NCI-H748 treated with DMSO at 0.1 percent for 48 hours (cell line): ENCODE measurements at regions not wholly inside any gene's neighbourhood (a gene's known extent, or its start where the extent isn't known, plus 50 kb on each side); places are given as distances from the start of the nearest gene placed in this dataset.

Experiments
- DNase-seq: peaks from one replicate; lab custom pipeline; 2025; lab: John Stamatoyannopoulos, UW

DNA sequence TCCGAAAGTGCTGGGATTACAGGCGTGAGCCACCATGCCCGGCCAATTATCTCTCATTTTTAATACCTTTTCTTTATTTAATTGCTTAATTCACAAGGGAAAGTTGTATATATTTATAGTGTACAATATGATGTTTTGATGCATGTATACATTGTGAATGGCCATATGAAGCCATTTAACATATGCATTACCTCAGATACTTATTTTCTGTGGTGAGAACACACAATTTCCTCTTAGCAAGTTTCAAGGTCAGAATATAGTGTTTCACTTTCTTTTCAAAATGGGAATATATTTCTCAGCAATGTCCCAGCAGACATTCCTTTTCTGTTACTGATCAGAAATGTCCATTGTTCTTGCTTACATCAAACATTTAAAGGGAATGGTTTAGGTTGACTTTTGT is 1596.3 kb downstream of the MAT2B start:
- no peak for DNase-seq

DNA sequence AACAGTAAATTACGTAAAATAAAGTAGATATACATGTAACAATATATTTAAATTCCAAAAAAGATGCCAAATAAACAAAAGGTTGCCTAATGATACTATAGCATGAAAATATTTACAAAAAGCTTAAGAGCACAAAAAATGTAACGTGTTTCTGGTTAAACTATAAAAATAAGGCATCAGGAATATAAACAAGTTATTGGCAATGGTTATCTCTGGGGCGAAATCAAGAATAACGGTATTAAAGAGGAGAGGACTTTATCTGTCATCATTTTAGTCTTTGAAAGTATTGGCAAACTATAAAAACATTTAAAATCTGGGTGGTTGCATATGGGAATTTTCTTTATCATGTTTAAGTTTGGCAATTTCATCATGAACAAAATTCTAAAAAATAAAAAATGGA is 1599.2 kb downstream of the MAT2B start:
- no peak for DNase-seq

DNA sequence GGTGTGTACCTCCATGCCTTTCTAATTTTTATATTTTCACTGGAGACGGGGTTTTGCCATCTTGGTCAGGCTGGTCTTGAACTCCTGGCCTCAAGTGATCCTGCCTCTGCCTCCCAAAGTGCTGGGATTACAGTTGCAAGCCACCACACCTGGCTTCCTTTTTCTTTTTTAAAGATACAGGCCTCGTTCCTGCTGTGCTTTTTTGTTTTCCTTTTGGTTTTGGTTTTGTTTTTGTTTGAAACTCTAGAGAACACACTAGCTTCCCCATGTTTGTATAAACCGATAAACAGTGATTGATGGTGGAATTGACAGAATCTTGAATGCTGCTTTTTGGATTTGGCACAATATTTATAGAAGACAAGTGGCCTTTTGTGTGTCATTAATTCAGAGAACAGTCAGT is 1603.4 kb downstream of the MAT2B start:
- DNase-seq, result no peak

DNA sequence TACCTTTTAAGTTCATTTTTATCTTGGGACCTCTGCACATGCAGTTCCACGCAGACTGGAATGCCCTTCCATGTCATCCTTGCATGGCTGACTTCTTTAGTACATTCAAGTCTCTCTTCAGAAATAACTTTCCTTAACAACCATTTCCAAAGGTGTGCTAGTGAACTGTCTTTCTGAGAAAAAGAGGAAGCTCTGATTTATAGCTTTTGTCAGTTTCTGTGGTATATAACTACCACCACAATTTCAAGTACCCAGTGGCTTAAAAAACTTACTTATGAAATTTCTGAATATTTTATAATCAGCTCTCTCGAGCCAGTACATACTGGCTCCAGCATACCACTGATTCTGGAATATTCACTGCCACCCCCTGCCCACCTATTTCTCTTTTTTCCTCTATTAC is 1613.8 kb downstream of the MAT2B start:
- no peak for DNase-seq

DNA sequence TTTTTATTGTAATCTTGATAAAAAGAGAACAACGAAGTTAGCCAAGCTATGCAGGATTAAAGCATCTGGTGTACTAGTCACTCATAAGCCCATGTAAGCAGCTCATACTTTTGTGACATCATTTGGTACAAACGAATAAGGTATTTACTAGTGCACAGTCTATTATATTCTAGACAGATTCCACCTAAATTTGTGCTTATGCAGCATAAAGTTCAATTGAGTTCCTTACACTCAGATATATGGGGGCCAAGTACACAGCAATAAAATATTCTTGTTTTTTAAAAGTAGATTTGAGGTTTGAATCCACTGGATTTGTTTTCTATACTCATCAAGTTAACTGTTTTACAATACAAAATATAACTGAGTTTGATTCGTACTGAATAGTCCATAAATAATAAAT is 1621.2 kb downstream of the MAT2B start:
- DNase-seq, result no peak

DNA sequence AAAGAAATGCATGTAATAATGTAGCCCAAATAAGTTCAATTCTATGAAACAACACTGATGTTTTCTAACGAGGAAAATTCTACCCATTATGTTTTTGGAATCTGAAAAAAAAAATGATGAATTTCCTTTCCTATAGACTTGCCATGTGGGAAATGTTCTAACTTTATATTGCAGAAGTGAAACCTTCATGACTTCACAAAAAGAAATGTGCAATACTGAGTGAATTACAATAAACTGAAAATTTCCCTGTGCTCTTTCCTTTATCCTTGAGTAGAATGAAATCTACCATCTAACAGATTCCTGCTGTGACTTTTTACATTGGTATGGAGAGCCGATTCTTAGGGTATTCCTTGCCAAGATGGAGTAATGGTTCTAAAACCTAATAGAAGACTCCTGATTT is 1622.5 kb downstream of the MAT2B start:
- DNase-seq, result no peak

DNA sequence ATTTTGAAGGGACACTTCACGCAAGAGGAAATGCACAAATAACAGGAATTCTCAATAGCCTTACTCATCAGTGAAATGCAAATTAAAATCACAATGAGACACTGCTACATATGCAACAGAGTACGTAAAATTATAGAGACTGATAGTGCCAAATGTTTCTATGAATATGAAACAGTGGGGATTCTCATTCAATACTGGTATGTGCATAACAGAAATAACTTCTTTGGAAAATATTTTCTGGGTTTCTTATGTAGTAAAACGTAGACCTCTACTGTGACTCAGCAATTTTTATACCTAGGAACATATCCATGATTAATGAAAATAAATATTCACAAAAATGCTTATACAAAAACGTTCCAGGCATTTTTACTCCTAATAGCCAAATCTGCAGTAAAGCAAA is 1625.2 kb downstream of the MAT2B start:
- no peak for DNase-seq

DNA sequence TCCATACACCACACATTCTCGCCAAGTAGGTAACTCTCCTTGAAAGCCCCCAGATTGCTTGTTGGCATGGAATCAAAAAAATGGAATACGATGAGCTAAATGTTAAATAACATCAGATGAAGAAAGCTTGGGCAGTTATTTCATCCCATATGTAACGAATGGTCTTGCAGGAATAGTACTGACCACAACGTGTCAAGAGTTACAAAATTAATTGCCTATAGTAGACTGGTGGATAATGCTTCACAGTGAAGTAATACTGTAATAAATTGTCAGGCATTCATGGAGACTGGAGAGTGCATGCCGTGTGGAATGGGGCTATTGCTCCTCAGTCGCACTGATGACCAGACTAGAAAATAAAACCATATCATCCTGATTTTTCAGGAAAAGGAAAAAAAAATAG is 1628.7 kb downstream of the MAT2B start:
- no peak for DNase-seq

DNA sequence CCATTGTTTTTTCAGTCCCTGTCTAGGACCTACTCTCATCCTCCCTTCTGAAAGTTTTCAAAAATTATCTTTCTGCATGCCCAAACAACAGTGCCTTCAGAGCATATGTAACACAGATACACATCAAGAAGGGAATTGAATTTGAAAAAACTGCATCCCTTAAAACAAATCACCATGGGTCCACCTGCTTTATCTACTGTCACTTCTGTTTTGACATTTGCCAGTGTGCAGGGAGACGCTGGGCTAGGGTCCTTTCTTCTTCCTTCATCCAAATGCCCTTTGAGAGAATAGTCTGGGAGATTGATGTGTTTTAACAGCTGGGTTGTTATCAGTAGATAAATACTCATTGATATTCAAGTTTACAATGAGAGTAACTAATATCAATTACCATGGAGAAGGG is 1630.1 kb downstream of the MAT2B start:
- no peak for DNase-seq

DNA sequence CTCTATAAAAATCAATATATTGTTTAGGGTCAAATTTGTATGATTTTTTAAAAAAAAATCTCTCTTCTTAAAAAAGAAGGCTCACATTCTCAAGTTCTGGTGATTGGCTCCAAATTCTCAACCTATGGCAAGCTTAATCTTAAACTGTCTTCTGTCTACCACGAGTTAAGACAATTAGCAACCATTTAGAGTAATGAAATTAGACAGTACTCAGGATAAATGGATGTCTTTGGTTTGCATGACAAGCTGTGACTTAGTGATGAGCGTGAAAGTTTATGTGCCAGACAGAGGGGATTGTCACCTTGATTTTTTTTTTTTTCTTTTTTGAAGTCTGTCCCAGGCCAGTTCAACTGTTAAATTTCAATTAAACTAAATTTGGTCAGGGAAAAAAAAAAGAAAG is 1632.3 kb downstream of the MAT2B start:
- DNase-seq, result no peak

DNA sequence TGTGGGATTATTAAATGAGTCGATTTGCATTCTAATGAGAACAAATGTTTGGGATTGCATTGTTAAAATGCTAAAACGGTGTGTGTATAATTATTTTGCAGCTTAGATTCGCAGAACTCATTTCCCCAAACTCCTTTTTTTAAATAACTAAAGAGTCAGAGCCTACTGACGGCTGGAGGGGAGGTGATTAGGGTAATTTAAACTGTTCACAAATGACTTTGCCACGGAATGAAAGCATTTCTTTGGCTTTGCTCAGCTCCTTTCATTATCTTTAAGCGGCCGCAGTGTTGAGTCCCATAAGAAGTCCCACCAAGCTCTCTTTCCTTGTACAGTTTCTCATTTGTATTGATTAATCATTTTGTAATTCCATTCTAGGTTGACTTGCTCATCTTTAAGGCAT is 1632.8 kb downstream of the MAT2B start:
- DNase-seq, result no peak

DNA sequence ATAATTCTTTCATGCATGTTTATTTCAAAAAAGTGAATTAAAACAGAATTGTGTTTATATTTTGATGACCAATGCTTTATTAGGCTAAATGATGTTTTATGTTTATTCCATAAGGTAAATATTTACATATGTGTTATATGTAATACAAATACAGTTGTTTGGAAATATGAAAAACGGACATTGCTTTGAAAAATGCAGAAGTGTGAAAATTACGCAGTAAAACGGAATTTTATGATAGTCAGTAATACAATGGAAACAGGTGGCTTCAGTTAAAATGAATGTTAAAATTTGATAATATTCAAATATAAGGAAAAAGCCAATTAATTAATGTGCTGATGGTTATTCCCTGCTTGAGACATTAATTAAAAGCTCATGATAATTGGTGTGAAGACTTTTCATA is 1633.8 kb downstream of the MAT2B start:
- no peak for DNase-seq

DNA sequence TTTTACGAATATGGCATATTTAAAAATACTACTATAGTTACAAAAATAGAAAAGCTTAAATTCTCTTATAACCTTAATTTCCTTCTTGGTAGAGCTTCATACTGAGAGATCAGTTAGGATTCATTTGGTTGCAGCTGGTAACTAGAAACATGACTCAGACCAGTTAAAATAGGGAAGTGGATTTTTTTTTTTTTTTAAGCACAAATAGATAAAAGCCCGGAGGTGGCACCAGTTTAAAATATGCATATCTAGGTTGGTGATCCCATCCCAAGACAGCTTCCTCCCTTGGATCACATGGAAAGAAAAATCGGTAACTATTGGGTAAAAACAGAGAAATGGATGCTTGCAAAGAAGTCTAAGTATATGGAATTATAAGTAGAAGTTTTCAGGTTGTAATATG is 1634.3 kb downstream of the MAT2B start:
- no peak for DNase-seq

DNA sequence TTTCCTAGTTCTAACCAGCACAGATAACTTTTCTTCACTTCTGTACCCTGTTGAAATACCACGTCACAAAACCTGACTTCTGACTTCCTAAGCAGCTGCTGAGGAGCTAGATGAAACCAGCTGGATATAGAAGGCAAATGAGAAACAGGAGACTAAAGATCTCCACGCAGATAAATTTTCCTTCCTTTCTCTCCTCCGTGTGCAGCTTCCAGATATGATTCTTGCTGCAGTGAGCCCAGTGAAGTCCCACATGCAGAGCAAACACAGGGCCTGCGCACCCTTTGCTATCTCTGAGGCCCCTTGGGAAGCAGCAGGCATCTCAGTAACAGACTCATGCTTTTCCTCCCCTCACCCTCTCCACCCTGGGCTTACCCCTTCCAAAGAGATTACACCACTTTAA is 1638.3 kb downstream of the MAT2B start:
- DNase-seq, result no peak

DNA sequence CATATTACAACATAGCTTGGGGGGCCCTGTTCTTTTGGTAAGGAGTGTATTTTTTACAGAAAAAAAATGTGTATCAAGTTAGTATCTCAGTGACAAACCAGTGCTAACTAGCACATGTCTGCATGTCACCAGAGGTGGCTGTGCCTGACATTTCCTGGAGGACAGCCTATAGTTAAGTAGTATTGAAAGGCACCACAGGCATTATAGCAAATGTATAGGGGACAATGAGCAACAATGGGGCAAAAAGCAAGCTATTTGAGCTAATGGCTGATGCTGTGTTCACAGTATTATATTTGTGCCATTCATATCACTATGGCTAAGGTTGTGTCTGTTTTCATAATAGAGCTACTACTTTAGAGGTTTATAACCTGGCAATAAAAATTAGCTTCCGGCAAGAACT is 1644.0 kb downstream of the MAT2B start:
- DNase-seq, result no peak

DNA sequence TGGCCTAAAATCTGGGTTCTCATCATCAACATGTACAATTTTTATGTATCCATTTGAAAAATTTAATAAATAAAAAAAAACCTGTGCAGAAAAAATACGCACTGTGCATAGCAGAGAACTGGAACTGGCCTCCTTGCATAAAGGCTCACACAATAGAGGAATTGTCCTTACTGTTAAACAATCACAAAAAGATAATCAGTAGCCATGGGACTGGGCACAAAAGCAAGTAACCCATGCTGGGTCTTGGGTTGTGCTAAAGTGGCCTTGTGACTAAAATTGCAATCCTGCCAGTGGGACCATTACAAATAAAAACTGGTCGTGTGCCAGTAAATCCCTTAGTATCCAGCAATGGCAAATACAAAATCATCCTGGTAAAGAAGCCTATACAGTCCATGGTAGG is 1646.6 kb downstream of the MAT2B start:
- DNase-seq, result no peak

DNA sequence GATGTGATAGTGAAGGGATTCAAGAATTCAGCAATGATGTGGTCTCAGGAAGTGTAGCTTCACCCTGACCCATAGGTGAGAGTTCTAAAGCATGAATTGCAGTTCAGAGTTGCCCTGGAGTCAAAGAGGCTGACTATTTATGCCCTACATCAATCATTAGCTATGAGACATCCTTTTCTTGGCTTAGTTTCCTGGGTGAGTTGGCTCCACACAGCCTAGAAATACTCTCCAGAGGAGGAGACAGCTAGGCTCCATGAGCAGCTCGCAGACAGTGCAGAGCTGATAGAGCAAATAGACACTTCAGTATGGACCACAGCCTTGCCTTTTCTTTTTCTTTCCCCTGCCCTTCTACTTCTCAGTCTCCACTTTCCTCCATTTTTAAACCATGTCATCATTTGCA is 1651.8 kb downstream of the MAT2B start:
- DNase-seq, result no peak

DNA sequence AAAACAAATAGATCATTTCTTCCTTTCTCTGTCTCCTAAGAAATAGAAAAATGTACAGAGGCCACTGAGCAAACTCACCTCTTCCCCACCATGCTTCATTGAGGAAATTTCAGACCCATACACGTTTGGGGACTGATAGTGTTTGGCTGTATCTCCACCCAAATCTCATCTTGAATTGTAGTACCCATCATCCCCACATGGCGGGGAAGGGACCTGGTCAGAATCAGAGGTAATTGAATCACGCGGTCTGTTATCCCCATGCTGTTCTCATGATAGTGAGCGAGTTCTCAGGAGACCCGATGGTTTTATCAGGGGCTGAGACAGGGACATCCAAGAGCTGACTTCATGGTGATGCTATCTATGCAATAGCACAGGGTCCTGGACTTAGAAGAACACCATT is 1655.8 kb downstream of the MAT2B start:
- DNase-seq, result no peak

DNA sequence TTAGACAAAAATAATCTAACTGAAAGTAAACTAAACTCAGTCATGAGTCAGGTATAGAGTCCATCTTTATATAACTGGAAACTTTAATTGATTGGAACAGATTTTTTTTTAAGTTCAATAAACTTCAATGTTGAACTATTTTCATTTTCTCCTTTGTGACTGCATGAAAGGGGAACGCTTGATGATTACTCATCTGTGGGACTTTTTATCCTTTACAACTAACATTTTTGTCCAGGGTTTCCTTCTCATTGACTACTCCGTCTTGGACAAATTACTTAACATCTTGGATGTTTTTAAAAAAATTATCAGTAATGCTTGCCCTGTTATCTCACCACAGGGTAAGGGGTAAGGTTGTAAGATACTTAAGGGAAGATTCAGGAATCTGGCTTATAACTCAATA is 1658.4 kb downstream of the MAT2B start:
- no peak for DNase-seq

DNA sequence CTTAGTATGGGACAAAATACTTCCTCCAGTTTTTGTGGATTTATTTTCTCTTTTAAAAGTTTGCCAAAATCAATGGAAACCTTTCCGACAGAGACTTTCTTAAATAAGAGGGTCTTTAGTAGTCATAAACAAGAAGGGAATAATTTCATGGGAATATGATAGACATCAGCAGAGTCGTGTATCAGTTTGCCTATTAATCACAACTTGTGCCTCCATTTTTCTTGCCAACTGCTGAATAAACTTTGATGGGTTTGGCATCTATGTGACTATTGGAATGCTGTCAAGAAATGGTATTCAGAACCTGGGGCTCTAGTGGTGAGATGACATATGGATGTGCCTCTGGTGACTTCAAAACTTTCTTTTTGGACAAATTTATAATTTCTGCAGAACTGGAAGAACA is 1668.2 kb downstream of the MAT2B start:
- DNase-seq, result no peak

DNA sequence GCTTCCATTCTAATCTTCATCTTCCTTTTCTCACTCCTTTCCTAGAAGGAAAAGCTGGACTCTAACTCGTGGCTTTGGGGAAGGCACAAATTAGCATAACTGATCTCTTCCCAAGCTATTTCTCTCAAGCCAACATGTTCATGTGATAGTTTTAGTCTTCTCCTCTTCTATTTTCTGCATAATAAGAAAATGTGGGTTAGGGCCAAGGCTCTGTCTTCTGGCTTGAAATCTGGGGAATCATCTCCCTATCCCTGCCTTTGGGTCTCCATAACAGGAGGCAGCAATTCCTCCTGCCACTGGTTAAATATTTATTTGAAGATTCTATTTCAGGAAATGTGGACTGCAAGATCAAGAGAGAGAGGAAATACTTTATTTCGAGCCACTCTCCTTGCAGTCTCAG is 1669.6 kb downstream of the MAT2B start:
- no peak for DNase-seq

DNA sequence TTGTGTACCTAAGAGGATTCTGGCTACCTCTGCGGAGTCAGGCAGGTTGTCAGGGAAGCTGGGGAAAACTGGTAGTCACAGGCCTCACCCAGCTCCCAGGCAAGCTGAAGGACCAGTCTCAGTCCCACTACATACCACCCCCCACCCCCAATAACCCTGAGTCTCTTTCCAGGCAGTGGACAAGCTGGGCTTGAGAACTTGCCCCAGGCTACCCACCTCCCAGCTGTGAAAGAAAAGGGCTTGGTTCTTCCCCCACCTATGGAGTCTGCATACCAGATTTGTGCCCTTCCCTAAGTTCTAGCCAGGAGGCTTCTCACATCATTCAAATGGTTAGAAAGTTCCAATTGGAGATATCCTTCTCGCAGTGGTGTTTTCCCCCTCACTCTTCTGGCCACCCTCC is 1678.8 kb downstream of the MAT2B start:
- no peak for DNase-seq

DNA sequence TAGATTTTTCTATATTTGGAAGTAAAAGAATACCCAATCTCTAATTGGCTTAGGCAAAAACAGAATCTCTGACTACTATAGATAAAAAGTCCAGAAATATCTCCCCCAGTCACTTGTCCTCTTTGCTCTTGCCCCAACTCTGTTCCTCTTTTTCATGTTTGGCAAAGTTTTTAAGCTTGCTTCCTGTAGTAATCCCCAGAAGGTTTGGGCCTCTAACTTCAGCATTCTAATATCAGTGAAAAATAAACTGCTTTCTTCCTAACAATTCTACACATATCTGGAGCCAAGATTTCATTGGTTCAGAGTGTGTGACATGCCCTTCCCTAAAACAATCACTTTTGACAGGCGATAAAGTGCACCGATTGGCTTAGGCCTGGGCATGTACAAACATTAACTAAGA is 1680.3 kb downstream of the MAT2B start:
- no peak for DNase-seq

DNA sequence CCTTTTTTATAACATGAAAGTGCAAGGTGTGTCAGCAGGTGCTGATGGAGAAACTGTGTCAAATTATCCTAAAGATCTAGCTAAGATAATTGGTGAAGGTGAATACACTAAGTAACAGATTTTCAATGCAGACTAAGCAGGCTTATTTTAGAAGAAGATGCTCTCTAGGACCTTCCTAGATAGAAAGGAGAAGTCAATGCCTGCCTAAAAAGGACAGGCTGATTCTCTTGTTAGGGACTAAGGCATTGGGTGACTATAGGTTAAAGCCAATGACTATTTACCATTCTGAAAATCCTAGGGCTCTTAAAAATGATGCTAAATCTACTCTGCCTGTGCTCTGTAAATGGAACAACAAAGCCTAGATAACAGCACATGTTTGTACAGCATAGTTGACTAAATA is 1682.4 kb downstream of the MAT2B start:
- DNase-seq, result no peak

DNA sequence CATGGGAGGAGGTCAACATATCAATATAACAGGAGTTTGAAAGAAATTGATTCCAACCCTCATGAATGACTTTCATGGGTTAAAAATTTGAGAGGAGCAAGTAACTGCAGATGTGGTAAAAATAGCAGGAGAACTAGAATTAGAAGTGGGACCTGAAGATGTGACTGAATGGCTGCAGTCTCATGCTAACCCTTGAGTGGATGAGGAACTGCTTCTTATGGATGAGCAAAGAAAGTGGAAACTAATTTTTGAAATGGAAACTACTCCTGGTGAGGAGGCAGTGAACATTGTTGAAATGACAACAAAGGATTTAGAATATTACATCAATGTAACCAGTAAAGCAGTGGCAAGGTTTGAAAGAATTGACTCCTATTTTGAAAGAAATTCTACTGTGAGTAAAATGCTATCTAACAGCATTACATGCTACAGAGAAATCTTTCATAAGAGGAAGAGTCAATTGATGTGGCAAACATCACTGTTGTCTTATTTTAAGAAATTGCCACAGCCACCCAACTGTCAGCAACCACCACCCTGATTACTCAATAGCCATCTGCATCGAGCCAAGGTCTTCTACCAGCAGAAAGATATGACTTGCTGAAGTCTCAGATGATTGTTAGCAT is 1683.2 kb downstream of the MAT2B start:
- no peak for DNase-seq
